Eye (tissue), 1 donor: ENCODE measurements at regions not wholly inside any gene's neighbourhood (a gene's known extent, or its start where the extent isn't known, plus 50 kb on each side); places are given as distances from the start of the nearest gene placed in this dataset.

Experiments
- DNase-seq: peaks from one replicate; pipeline ENCODE4 v3.0.0-alpha.2; 2015

GRCh38 chrX:117215683-117216082 is 752.9 kb upstream of the CT83 start:
- no peak for DNase-seq

- DNase-seq = no peak
Observed at GRCh38 chrX:117196481-117196880, 733.7 kb upstream of the CT83 start.

- DNase-seq = no peak
Observed at GRCh38 chrX:117147249-117147648, 684.5 kb upstream of the CT83 start.

- DNase-seq = no peak
Observed at GRCh38 chrX:117138070-117138469, 675.3 kb upstream of the CT83 start.

GRCh38 chrX:117134983-117135382 is 672.2 kb upstream of the CT83 start:
- no peak for DNase-seq

GRCh38 chrX:117120700-117121099 is 657.9 kb upstream of the CT83 start:
- DNase-seq = no peak

- no peak for DNase-seq
Observed at GRCh38 chrX:117096528-117096927, 633.8 kb upstream of the CT83 start.

GRCh38 chrX:117095393-117095792 is 632.6 kb upstream of the CT83 start:
- DNase-seq = no peak

- DNase-seq = no peak
Observed at GRCh38 chrX:117094149-117094548, 631.4 kb upstream of the CT83 start.

- DNase-seq = no peak
Observed at GRCh38 chrX:117093319-117093718, 630.5 kb upstream of the CT83 start.

GRCh38 chrX:117092641-117093040 is 629.9 kb upstream of the CT83 start:
- DNase-seq = no peak

GRCh38 chrX:117063224-117063623 is 600.4 kb upstream of the CT83 start:
- DNase-seq = no peak

- DNase-seq = no peak
Observed at GRCh38 chrX:117059848-117060247, 597.1 kb upstream of the CT83 start.

GRCh38 chrX:117053260-117053659 is 590.5 kb upstream of the CT83 start:
- DNase-seq = no peak

GRCh38 chrX:117038918-117039440 is 576.2 kb upstream of the CT83 start:
- no peak for DNase-seq

- no peak for DNase-seq
Observed at GRCh38 chrX:117010243-117010642, 547.5 kb upstream of the CT83 start.

- DNase-seq = no peak
Observed at GRCh38 chrX:117002981-117003380, 540.2 kb upstream of the CT83 start.

- DNase-seq = no peak
Observed at GRCh38 chrX:116975517-116975916, 512.7 kb upstream of the CT83 start.

- no peak for DNase-seq
Observed at GRCh38 chrX:116972362-116972761, 509.6 kb upstream of the CT83 start.

- DNase-seq = peak; percentile 1
Observed at GRCh38 chrX:116961872-116962582, 499.3 kb upstream of the CT83 start.

- DNase-seq = no peak
Observed at GRCh38 chrX:116930311-116930710, 467.5 kb upstream of the CT83 start.

- no peak for DNase-seq
Observed at GRCh38 chrX:116897526-116897925, 434.8 kb upstream of the CT83 start.

GRCh38 chrX:116881961-116882360 is 419.2 kb upstream of the CT83 start:
- DNase-seq = no peak

GRCh38 chrX:116873671-116874070 is 410.9 kb upstream of the CT83 start:
- DNase-seq = no peak

- no peak for DNase-seq
Observed at GRCh38 chrX:116872931-116873330, 410.2 kb upstream of the CT83 start.
